ENCODE measurements at regions not wholly inside any gene's neighbourhood (a gene's known extent, or its start where the extent isn't known, plus 50 kb on each side); places are given as distances from the start of the nearest gene placed in this dataset.

DNA sequence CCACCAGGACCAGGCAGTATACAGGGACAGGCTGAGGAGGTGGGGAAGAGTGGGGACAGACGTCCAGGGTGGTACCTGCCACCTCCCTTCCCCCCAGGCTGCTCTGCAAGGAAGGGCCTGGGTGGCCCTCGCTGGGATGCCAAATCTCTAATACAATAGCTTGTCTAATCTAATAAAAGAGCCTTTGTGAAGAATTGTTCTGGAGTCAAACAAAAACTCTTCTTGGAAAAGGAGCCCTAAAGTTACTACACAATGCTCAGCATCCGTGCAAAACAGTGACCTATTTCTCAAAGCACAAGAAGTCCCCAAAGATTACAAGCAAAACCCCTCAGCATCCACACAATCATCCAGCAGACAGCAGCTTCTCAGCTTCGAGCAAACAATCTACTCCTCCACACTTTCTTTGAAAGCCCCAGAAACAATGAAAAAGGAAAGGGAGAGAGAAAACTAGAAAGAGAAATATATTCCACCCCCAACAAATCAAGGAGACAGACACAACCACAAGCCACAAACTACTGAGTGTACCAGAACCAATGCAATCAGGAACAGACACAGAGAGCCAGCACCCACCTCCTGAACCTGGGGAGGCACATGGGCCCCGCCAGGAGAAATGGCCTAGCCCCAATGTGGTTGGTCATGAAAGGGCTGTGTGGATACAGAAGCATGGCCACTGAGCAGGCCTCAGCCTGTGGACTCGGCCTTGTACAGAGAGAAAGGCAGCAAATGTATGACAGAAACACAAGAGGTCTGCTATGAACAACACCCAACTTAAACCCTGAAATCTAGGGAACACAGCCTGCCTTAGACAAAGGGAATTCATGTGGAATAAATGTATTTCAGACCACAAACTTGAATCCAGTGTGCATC is 177.1 kb upstream of the CHRNA7 start:
- no peak for TF ChIP-seq CTCF (IDR thresholded peaks at IDR 0.05; ENCODE audit: insufficient read depth, low read depth, low read length)
- H3K4me3 ChIP-seq (ENCODE audit: low read depth, low read length), result no peak overlapping the region
- DNase-seq (ENCODE audit: low read depth), result no peak

DNA sequence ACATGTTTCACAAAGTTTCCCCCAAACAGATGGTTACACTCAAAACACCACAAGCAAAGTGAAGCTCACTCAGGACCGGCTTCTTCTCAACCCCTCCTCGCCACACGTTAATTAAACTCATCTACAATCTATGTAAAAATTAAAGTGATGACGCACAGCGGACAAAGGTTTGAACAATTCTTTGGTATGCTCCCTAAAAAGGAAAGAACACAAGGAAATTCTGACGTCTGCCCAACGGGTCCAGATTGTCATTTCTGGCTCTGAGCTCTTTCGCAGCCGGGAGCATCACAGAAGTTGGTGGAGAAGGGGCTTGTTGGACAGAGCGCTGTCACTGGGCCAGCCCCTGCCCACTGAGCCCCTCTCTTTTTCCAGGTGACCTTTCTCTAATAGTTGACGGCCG is 173.7 kb upstream of the CHRNA7 start:
- no peak overlapping the region for H3K4me3 ChIP-seq (ENCODE audit: low read depth, low read length)
- TF ChIP-seq CTCF (IDR thresholded peaks at IDR 0.05; ENCODE audit: insufficient read depth, low read depth, low read length), result no peak
- DNase-seq (ENCODE audit: low read depth), result no peak

DNA sequence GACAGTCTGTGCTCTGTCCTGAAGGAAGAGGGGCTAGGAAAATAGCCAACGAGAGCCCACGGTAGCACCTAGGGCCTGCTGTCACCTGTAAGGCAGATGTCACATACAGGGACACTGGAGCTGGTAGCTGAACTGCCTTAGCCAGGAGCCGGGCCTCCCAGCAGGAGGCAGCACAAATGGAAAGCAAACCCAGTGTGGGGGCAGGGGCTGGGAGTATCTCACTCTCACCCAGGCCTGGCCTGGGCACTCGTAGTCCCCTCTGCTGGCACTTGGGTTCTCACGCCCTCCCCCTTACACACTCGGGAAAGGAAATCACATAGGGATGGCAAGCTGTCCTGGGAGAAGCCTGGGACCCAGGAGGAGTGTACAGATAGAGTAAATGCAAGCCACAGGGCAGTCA is 173.1 kb upstream of the CHRNA7 start:
- TF ChIP-seq CTCF (IDR thresholded peaks at IDR 0.05; ENCODE audit: insufficient read depth, low read depth, low read length), result no peak
- H3K4me3 ChIP-seq (ENCODE audit: low read depth, low read length), result no peak overlapping the region
- no peak for DNase-seq (ENCODE audit: low read depth)

DNA sequence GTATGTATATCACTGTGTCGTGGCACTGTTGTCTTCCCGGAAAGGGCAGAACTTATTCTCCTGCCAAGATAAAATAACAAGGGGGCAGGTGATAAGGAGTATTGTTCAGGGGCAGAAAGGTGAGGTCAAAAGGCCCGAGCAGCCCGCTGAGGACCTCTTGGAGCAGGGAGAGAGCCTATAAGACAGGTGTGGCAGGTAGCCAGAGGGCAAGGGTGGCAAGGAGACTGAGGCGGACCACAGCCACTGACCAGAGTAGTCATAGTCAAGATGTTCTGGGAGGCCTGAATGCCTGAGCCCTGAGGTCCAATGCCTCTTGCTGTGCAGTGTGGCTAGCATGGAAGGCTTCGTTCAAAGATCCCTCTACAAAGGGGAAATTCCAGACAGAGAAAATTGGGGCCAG is 172.3 kb upstream of the CHRNA7 start:
- DNase-seq (ENCODE audit: low read depth), result no peak
- TF ChIP-seq CTCF (IDR thresholded peaks at IDR 0.05; ENCODE audit: insufficient read depth, low read depth, low read length), result no peak
- H3K4me3 ChIP-seq (ENCODE audit: low read depth, low read length), result no peak overlapping the region

- no peak for DNase-seq (ENCODE audit: low read depth)
- TF ChIP-seq CTCF (IDR thresholded peaks at IDR 0.05; ENCODE audit: insufficient read depth, low read depth, low read length), result no peak
Observed at GRCh38 chr15:31866248-31866647, 164.1 kb upstream of the CHRNA7 start.

DNA sequence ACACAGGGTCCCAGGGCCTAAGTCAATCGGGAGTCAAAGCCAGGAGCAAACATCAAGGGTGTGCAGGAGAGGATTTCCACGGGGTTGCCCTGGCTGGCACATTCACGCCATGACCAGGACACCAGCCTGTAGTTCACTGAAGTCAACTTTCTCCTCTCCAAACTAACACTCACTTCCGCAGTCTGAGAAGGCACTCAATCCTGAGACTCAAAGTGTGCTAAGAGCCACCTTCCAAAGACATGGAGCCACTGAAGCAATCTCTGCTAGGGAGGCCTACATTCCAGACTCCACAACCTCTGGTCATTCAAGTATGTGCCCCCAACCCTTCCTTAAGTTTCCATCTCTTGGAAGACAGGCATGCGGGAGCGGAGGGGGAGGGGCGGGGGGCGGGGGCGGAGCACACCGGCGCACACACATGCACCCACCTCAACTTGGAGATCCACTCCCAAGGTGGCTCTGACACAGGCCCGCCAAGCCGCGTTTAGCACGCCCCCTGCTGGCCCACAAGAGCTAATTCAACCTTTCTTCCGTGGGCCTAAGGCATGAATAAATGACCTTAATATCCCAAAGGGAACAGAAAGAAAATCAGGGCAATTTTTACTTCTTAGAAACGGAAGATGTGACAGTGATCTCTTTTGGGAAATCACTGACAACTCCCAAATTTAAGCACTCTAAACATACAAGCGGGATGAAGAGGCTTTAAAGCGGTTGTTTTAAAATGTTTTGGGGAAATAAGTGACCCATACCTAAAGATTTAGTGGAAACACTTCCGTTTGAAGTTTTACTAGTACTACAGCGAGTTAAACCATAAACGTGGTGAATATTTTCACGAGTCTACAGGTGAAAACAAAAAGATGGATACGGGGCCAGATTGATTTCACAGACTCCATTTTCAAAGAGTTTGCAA is 162.5 kb upstream of the CHRNA7 start:
- peak; percentile 28 for DNase-seq (ENCODE audit: low read depth)
- no peak overlapping the region for H3K4me3 ChIP-seq (ENCODE audit: low read depth, low read length)
- TF ChIP-seq CTCF (IDR thresholded peaks at IDR 0.05; ENCODE audit: insufficient read depth, low read depth, low read length), result peak; percentile 65

More at GRCh38 chr15:31866248-31866647, 164.1 kb upstream of the CHRNA7 start:
- no peak overlapping the region for H3K4me3 ChIP-seq (ENCODE audit: low read depth, low read length)

Data from fibroblast of villous mesenchyme (primary cell).